Upper lobe of left lung (tissue), 6 donors: ENCODE measurements at regions not wholly inside any gene's neighbourhood (a gene's known extent, or its start where the extent isn't known, plus 50 kb on each side); places are given as distances from the start of the nearest gene placed in this dataset.

ENCODE experiments used
- ATAC-seq, 2 donors: fragments of 200-7000 bp; cut with Tn5 transposase; one replicate each; pipeline ENCODE4 v1.9.1; 2022; ENCODE audit warnings: mild to moderate bottlenecking in 2 of 2, moderate library complexity in 2 of 2; ENCODE audit not compliant: low FRiP score in 2 of 2
- DNase-seq, 2 donors: peaks; one replicate each; pipeline ENCODE4 v3.0.0-alpha.2; 2019 to 2020
- H3K27ac ChIP-seq, 4 donors: fragments of 200-600 bp; sonication (generic); one replicate each; pipeline ENCODE4 v1.5.1; 2016 to 2019
- H3K27me3 ChIP-seq, 4 donors: fragments of 200-600 bp; sonication (generic); one replicate each; pipeline ENCODE4 v1.5.1; 2017 to 2019
- H3K36me3 ChIP-seq, 4 donors: fragments of 200-600 bp; sonication (generic); one replicate each; pipeline ENCODE4 v1.5.1; 2016 to 2019
- H3K4me1 ChIP-seq, 4 donors: fragments of 200-600 bp; sonication (generic); one replicate each; pipeline ENCODE4 v1.5.1; 2018 to 2019
- H3K4me3 ChIP-seq, 4 donors: fragments of 200-600 bp; sonication (generic); one replicate each; pipeline ENCODE4 v1.5.1; 2017 to 2019; ENCODE audit warnings: mild to moderate bottlenecking in 2 of 4, moderate library complexity in 1 of 4
- H3K9me3 ChIP-seq, 4 donors: fragments of 200-600 bp; sonication (generic); one replicate each; pipeline ENCODE4 v1.5.1; 2018 to 2019
- CTCF ChIP-seq, 6 experiments: fragments of 450-650 bp in 4 of 6; fragments of 200-600 bp in 2 of 6; sonication (generic) in 2 of 6; IDR thresholded peaks; one replicate each; pipeline ENCODE4 v1.5.1; 2016 to 2019; ENCODE audit warnings: antibody characterized with exemption in 6 of 6
- EP300 ChIP-seq, 4 donors: sonication (generic); formaldehyde crosslinking; IDR thresholded peaks; one replicate each; pipeline ENCODE4 v1.5.1; 2017; ENCODE audit warnings: antibody characterized with exemption in 4 of 4, control low read depth in 2 of 4
- POLR2A ChIP-seq, 4 donors: fragments of 450-650 bp; IDR thresholded peaks; one replicate each; pipeline ENCODE4 v1.5.1; 2016 to 2017; ENCODE audit warnings: antibody characterized with exemption in 4 of 4, mild to moderate bottlenecking in 2 of 4
- POLR2AphosphoS5 ChIP-seq, 2 donors: sonication (generic); formaldehyde crosslinking; IDR thresholded peaks; one replicate each; pipeline ENCODE4 v1.5.1; 2017; ENCODE audit warnings: antibody characterized with exemption in 2 of 2
- WGBS, 2 donors: methylation state at CpG; one replicate each; pipeline ENCODE4 v1.1.5; 2017 to 2018; 5-methylcytosine and 5-hydroxymethylcytosine counted together
- donor health status: DM: no; HTN: no; CAD: no; lungs with moderate emphysema.
- donor health status: DM: no; HTN: yes; CAD: no; lungs with severe emphysema.

DNA sequence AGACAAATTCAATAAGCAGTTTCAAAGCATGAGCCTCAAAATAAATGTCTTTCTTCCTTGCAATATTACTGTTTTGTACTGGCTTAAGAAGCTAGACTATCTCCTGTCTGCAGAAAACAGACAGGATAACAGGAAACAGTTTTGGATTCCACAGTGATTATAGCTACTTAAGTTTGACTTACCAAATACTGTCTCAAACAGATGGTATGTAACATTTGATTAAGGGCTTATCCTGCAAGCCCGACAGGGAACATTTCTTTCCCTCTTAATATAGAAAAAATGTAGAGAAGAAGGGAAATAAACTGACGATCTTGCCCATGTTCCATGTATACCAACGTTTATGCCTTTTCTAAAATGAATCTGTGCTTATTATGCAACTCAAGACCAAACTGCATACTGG lies 179.9 kb upstream of the EEA1 start:
- no peak overlapping the region for H3K27ac ChIP-seq
- H3K4me1 ChIP-seq, result no peaks in the 10 kb centered on the region
- H3K36me3 ChIP-seq, result no peaks in the 10 kb centered on the region
- ATAC-seq (no peak), DNase-seq (no peak)
- TF ChIP-seq POLR2A (IDR thresholded peaks at IDR 0.05) (no peak), EP300 (IDR thresholded peaks at IDR 0.05) (no peak), POLR2AphosphoS5 (IDR thresholded peaks at IDR 0.05) (no peak)
- H3K27me3 ChIP-seq, result no peaks in the 10 kb centered on the region
- H3K4me3 ChIP-seq, result no peak overlapping the region
- H3K9me3 ChIP-seq, result no peaks in the 10 kb centered on the region
- 39 to 41% methylated on average over 3 of the region's 3 CpGs for WGBS, 2 donors

DNA sequence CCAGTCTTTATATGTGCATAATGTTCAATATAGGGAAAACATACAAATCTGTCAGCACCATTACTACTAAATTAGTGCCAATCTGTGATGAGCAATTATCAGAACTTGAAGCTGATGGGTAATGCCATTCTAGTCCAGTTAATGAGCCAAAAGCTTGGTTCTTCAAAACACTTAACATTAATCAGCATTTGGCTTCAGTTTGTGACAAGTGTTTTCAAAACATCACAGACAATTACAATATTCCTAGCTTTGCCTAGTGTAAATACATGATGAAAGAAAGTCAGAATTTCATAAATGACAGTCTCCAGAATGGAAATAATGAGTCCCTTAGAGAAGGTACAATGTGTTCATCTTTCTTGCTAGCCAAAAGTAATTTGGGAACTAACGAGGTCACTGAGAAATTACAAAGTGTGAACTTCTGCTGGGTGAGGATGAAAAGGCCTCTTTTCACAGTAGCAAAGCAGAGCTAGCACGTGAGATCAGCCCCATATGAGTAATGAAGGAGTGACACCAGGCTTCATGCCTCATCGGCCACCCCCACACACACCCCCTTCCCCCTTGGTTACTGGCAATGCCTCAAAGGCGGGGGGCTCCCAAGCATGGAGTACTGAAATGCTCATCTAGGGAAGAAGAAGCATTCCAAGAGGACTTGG lies 180.6 kb upstream of the EEA1 start:
- H3K27ac ChIP-seq, result no peak overlapping the region
- H3K9me3 ChIP-seq, result no peaks in the 10 kb centered on the region
- no peaks in the 10 kb centered on the region for H3K4me1 ChIP-seq
- ATAC-seq (no peak), DNase-seq (no peak)
- no peaks in the 10 kb centered on the region for H3K27me3 ChIP-seq
- H3K4me3 ChIP-seq, result no peak overlapping the region
- 71 to 80% methylated on average over 4 of the region's 4 CpGs for WGBS, 2 donors
- TF ChIP-seq EP300 (IDR thresholded peaks at IDR 0.05), result no peak
- H3K36me3 ChIP-seq, result no peaks in the 10 kb centered on the region

- Histone ChIP-seq H3K27me3 (no peaks in the 10 kb centered on the region), H3K36me3 (no peaks in the 10 kb centered on the region), H3K4me1 (peaks cover 0 to 14% (median 5%) of the 10 kb centered on the region in 4 donors), H3K9me3 (no peaks in the 10 kb centered on the region), H3K27ac (no peak overlapping the region), H3K4me3 (no peak overlapping the region)
- WGBS, 2 donors, result 81 to 83% methylated on average over 2 of the region's 2 CpGs
- ATAC-seq (no peak), DNase-seq (no peak)
- TF ChIP-seq POLR2AphosphoS5 (IDR thresholded peaks at IDR 0.05) (no peak), EP300 (IDR thresholded peaks at IDR 0.05) (no peak), POLR2A (IDR thresholded peaks at IDR 0.05) (no peak), CTCF (IDR thresholded peaks at IDR 0.05) (no peak)
These were observed 182.7 kb upstream of the EEA1 start for GRCh38 chr12:93111773-93112172.

- Histone ChIP-seq H3K27me3 (no peaks in the 10 kb centered on the region), H3K4me1 (peaks cover 0 to 14% (median 5%) of the 10 kb centered on the region in 4 donors), H3K9me3 (no peaks in the 10 kb centered on the region), H3K36me3 (no peaks in the 10 kb centered on the region), H3K4me3 (no peak overlapping the region), H3K27ac (no peak overlapping the region)
- 54 to 76% methylated on average over 2 of the region's 2 CpGs for WGBS, 2 donors
- TF ChIP-seq CTCF (IDR thresholded peaks at IDR 0.05) (no peak), EP300 (IDR thresholded peaks at IDR 0.05) (no peak), POLR2AphosphoS5 (IDR thresholded peaks at IDR 0.05) (no peak), POLR2A (IDR thresholded peaks at IDR 0.05) (no peak)
- no peak for DNase-seq
- no peak for ATAC-seq
These were observed 184.4 kb upstream of the EEA1 start for GRCh38 chr12:93113317-93114006.

DNA sequence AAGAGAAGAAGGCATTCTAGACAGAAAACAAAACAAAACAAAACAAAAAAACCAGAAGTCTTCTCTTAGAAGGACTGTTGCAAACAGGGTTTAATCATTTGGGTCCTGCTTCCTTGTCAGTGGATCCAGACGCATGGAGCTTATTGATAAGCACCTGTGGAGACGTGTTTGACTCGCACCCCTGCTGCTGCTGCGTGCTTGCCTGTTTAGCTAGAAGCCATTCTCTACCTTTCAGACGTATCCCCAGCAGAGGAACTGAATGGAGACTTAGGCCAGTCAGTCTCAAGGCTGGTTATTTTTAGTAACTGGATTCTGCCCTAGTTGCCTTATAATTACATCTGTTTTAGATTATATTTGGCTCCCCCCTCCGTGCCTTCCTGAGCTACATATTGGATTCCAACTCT lies 186.1 kb upstream of the EEA1 start:
- DNase-seq (no peak), ATAC-seq (peak in 1 of 2 donors; percentile 35)
- Histone ChIP-seq H3K27me3 (no peaks in the 10 kb centered on the region), H3K27ac (no peak overlapping the region), H3K36me3 (no peaks in the 10 kb centered on the region), H3K9me3 (no peaks in the 10 kb centered on the region), H3K4me1 (peaks cover 0 to 14% (median 5%) of the 10 kb centered on the region in 4 donors), H3K4me3 (no peak overlapping the region)
- 75 to 84% methylated on average over 6 of the region's 6 CpGs for WGBS, 2 donors
- no peak for TF ChIP-seq EP300 (IDR thresholded peaks at IDR 0.05)
- no peak for TF ChIP-seq CTCF (IDR thresholded peaks at IDR 0.05)
- no peak for TF ChIP-seq POLR2A (IDR thresholded peaks at IDR 0.05)

GRCh38 chr12:93115646-93116045 lies 186.6 kb upstream of the EEA1 start:
- ATAC-seq (no peak), DNase-seq (no peak)
- peaks cover 0 to 14% (median 5%) of the 10 kb centered on the region in 4 donors for H3K4me1 ChIP-seq
- H3K9me3 ChIP-seq, result no peaks in the 10 kb centered on the region
- no peak for TF ChIP-seq CTCF (IDR thresholded peaks at IDR 0.05)
- no peaks in the 10 kb centered on the region for H3K27me3 ChIP-seq
- H3K27ac ChIP-seq, result no peak overlapping the region
- no peak overlapping the region for H3K4me3 ChIP-seq
- no peaks in the 10 kb centered on the region for H3K36me3 ChIP-seq
- WGBS, 2 donors, result 45 to 54% methylated on average over 4 of the region's 4 CpGs
